A172 (cell line): ENCODE measurements at regions not wholly inside any gene's neighbourhood (a gene's known extent, or its start where the extent isn't known, plus 50 kb on each side); places are given as distances from the start of the nearest gene placed in this dataset.
"Not testable (repeated sequence)": the region's sequence is repeated elsewhere in the genome, so short reads cannot be mapped to it uniquely, and the experiment has no call there.

Experiments
- DNase-seq: peaks from one replicate; pipeline ENCODE4 v3.0.0-alpha.2; 2015; ENCODE audit warnings: low spot score

DNA sequence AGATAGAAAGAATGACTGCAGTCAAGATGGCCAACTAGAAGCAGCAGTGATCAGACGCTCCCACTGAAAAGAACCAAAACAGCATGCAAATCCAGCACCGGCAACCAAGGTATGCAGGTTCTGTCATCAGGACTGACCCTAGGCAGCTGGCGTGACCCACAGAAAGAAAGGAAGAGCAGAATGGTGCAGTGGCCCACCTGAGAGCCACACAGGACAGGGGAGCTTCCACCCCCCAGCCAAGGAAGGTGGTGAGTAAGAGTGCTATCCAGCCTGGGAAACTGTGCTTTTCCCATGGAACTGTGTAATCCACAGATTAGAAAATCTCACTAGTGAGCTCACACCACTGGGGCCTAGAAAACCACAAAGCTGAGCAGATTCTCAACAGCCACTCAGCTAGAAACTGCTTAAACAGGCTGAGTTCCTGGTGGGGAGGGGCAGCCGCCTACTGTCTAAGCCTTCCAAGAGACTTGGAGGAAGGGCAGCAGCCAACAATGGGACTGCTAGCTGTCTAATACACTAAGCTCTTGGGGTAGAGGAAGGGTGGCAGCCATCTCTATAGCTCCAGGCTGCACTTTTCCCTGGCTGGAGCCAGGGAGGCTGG lies 127.9 kb downstream of the EVA1A start:
- no peak for DNase-seq

DNA sequence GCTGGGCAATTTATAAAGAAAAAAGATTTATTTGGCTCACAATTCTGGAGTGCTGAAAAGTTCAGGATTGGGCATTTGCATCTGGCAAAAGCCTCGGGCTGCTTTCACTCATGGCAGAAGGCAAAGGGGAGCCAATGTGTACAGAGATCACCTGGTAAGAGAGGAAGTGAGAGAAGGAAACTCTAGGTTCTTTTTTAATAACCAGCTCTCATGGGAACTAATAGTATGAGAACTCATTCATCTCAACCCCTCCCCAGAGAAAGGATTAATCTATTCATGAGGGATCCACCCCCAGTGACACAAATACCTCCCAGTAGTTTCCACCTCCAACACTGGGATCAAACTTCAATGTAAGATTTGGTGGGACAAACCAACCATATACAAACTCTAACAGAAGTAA lies 129.0 kb downstream of the EVA1A start:
- DNase-seq = no peak

GRCh38 chr2:75431276-75431675 lies 129.5 kb downstream of the EVA1A start:
- no peak for DNase-seq

GRCh38 chr2:75430449-75430848 lies 130.3 kb downstream of the EVA1A start:
- DNase-seq = not testable (repeated sequence)

- DNase-seq = no peak
Observed at GRCh38 chr2:75428646-75429443, 131.9 kb downstream of the EVA1A start.

- no peak for DNase-seq
Observed at GRCh38 chr2:75428060-75428459, 132.7 kb downstream of the EVA1A start.

DNA sequence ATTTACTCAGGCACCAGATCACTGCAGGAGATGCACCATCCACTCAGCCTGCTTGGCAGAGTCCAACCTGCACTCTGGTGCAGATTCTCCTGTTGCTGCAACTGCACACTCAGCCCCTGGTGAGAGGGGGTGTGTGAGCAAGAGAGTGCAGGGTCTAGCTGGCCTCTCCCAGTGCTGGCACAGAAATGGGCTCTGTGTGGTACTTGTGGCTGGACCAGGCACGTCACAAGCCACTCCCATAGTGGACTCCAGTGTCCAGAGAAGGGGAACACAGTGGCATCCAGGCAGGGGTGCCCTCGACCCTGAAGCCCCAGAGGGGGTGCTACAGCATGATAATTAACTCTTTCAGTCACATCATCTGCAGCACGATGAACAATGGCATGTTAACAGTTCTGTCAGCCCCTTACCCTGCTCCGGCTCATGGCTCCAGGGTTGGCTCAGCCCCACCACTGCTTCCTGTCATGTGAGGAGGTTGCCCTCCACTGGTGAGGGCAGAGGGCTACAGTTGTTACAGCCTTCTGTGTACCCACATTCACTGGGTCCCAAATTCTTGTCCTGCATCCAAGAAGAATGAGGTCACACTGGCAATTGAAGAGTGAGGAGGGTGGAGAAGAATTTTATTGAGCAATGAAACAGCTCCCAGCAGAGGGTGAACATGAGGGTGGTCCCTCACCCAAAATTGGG lies 135.7 kb downstream of the EVA1A start:
- DNase-seq = peak; percentile 8

DNA sequence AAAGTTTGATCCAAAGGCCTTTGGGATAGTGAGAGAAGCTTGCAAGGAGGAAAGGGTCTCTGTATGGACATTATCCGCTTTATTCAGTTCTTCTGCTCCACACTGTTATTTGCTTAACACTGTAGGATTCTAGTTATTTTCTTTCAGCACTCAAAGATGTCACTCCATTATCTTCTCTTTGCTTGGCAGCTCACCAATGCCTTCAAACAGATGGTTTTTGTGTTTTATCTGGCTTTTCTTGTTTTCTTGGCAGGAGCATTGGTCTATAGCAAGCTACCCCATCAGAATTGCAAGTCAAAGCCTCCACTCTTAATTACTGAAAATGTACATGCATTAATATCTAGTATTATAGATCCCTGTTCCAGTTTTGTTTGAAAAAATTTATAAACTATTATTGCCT lies 138.8 kb downstream of the EVA1A start:
- no peak for DNase-seq

GRCh38 chr2:75416420-75417342 lies 144.1 kb downstream of the EVA1A start:
- no peak for DNase-seq

- DNase-seq = no peak
Observed at GRCh38 chr2:75415731-75416130, 145.0 kb downstream of the EVA1A start.

DNA sequence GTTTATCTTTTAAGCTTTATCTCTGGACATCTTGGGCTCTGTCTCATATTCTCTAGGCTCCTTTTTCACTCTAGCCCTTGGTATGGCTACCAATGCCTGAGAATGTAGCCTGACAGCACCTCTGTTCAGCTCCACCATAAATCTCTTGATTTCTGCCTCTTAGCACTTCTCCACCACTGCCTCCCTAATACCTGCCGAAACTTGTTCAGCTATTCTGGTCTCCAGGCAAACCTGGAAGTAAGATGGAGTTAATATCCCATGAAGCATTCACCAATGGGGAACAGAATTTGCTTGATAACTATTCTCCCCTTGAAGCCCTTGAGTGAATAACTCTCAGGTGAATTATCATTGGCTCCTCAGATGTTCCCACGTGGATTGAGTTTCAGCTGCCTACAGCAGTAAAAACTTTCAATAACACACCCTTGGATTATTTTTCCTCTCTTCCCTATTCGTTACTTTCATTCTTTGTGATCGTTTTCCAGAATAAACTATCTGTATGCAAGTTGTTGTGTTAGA lies 145.6 kb downstream of the EVA1A start:
- DNase-seq = no peak

GRCh38 chr2:75411574-75411973 lies 149.2 kb downstream of the EVA1A start:
- no peak for DNase-seq

GRCh38 chr2:75410702-75411101 lies 150.0 kb downstream of the EVA1A start:
- DNase-seq = no peak

GRCh38 chr2:75408771-75409170 lies 152.0 kb downstream of the EVA1A start:
- no peak for DNase-seq

DNA sequence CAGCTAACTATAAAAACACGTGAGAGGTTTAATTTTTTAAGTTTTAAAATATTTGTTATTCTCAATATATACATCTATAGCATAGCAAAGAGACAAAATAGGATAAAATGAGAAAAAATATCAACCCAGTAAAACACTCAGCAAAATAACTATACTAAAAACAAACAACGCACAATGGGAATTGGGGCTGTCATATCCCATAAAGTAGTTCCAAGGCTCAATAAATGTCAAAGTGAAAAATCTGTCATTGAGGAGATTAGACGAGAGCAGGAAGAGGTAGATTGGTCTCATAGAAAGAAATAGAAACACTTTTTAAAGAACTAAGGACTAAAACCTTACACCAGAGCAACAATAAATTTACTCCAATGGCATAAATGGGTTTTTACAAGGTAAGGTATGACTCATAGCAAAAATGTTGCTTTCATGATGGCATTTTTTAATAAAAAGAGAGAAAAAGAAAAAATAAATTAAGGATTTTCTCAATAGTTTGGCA lies 153.7 kb downstream of the EVA1A start:
- DNase-seq = no peak

- DNase-seq = no peak
Observed at GRCh38 chr2:75406131-75406581, 154.6 kb downstream of the EVA1A start.

GRCh38 chr2:75405000-75405399 lies 155.7 kb downstream of the EVA1A start:
- no peak for DNase-seq

DNA sequence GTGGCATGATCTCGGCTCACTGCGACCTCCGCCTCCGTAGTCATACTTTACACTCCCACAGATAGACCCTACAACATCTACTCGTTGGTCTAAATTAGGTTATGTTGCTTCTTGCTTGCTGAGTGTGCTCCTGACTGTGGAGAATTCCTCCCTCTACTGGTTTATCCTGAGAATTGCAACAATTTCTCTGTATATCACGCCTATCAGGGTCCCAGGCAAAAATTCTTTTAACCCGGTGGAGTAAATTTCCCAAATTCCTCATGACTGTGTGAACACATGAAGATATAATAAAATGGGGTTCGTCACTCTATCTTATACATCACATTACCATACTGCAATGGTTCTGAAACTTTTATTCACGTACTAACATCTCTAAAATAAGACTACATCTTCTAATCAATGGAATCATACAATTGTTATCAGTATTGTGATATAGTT lies 156.7 kb downstream of the EVA1A start:
- peak; percentile 53 for DNase-seq

DNA sequence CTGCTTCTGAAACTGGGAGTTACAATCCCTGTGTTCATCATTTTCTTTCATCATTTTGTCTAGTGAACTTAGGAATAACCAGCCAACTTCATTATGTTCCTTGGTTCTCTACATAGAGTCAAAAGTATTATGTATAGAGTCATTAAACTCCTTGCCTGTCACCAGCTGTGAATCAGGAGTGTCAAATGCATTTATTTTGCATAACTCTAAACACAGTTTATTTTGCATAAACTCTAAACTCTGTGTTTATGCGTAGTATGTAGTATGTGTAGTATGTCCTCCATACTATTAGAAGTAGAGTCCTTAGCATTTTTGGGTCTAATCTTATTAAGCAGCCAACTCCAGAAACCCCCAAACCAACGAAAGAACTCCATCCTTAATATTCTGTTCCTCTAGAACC lies 164.4 kb downstream of the EVA1A start:
- no peak for DNase-seq

- peak; percentile 29 for DNase-seq
Observed at GRCh38 chr2:75394764-75395163, 166.0 kb downstream of the EVA1A start.

DNA sequence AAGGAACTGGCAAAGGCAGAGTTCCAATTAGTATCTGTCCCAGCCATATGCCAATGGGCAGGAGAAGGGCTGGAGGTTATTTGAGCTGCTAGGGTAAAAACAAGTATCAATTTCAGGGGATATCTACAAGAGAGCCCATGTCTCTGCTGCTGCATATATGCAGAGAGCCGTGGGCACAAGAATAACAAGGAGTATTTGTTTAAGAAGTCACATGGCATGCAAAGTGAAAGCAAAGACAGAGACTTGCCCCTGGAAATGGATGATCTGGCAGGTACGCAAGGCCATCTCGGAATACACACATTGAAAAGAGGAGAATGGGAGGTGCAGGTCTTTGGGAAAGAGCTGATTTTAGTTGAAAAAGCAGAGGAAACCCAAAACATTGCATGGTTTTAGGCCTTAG lies 170.6 kb downstream of the EVA1A start:
- no peak for DNase-seq
